ELF-1 (cell line): ENCODE measurements at regions not wholly inside any gene's neighbourhood (a gene's known extent, or its start where the extent isn't known, plus 50 kb on each side); places are given as distances from the start of the nearest gene placed in this dataset.
"Not testable (repeated sequence)": the region's sequence is repeated elsewhere in the genome, so short reads cannot be mapped to it uniquely, and the experiment has no call there.

Experiments used
- DNase-seq: peaks from one replicate; pipeline ENCODE4 v3.0.0-alpha.2; 2016; ENCODE audit warnings: low read depth, low spot score

- peak; percentile 97 for DNase-seq
Measured at GRCh38 chr7:51543801-51544553, 227.4 kb upstream of the COBL start.

GRCh38 chr7:51540906-51541305, 224.3 kb upstream of the COBL start:
- not testable (repeated sequence) for DNase-seq

GRCh38 chr7:51539840-51540239, 223.2 kb upstream of the COBL start:
- DNase-seq, result no peak

- no peak for DNase-seq
Measured at GRCh38 chr7:51528172-51528571, 211.6 kb upstream of the COBL start.

GRCh38 chr7:51521694-51522312, 205.2 kb upstream of the COBL start:
- no peak for DNase-seq

- no peak for DNase-seq
Measured at GRCh38 chr7:51521054-51521453, 204.4 kb upstream of the COBL start.

GRCh38 chr7:51518646-51519045, 202.0 kb upstream of the COBL start:
- no peak for DNase-seq

- no peak for DNase-seq
Measured at GRCh38 chr7:51517187-51517586, 200.6 kb upstream of the COBL start.

GRCh38 chr7:51501620-51502019, 185.0 kb upstream of the COBL start:
- no peak for DNase-seq

GRCh38 chr7:51482976-51483375, 166.4 kb upstream of the COBL start:
- DNase-seq, result peak; percentile 17

GRCh38 chr7:51481421-51481820, 164.8 kb upstream of the COBL start:
- DNase-seq, result no peak

GRCh38 chr7:51477819-51478218, 161.2 kb upstream of the COBL start:
- DNase-seq, result no peak

- no peak for DNase-seq
Measured at GRCh38 chr7:51477323-51477722, 160.7 kb upstream of the COBL start.

GRCh38 chr7:51476026-51476425, 159.4 kb upstream of the COBL start:
- no peak for DNase-seq

GRCh38 chr7:51472873-51473272, 156.3 kb upstream of the COBL start:
- no peak for DNase-seq

- DNase-seq, result peak; percentile 64
Measured at GRCh38 chr7:51471981-51472296, 155.3 kb upstream of the COBL start.

- DNase-seq, result peak; percentile 75
Measured at GRCh38 chr7:51471210-51471980, 154.8 kb upstream of the COBL start.

- no peak for DNase-seq
Measured at GRCh38 chr7:51467384-51468017, 150.9 kb upstream of the COBL start.

- peak; percentile 79 for DNase-seq
Measured at GRCh38 chr7:51459809-51460208, 143.2 kb upstream of the COBL start.

GRCh38 chr7:51458693-51459092, 142.1 kb upstream of the COBL start:
- DNase-seq, result no peak

- DNase-seq, result no peak
Measured at GRCh38 chr7:51457079-51457478, 140.5 kb upstream of the COBL start.

- no peak for DNase-seq
Measured at GRCh38 chr7:51456431-51457060, 139.9 kb upstream of the COBL start.
